PFSK-1 (cell line): ENCODE measurements at regions not wholly inside any gene's neighbourhood (a gene's known extent, or its start where the extent isn't known, plus 50 kb on each side); places are given as distances from the start of the nearest gene placed in this dataset.

Experiments
- POLR2AphosphoS5 ChIP-seq: IDR thresholded peaks from 2 replicates; pipeline ENCODE4 v1.6.1; 2012; ENCODE audit warnings: low read depth, mild to moderate bottlenecking, control low read depth, low read length, moderate library complexity
- TAF1 ChIP-seq: IDR thresholded peaks from 2 replicates; pipeline ENCODE4 v1.6.1; 2012; ENCODE audit warnings: low read length, control low read depth, borderline replicate concordance; ENCODE audit not compliant: insufficient read depth
- TF ChIP-seq, protein P1 (sequence below), 2 experiments: IDR thresholded peaks; 2 replicates each; pipeline versions ENCODE4 v1.6.1 to v1.8.0; 2011 to 2012; ENCODE audit warnings: low read depth in 2 of 2, low read length in 2 of 2, control low read depth in 1 of 2, inconsistent platforms in 1 of 2, mild to moderate bottlenecking in 1 of 2, moderate library complexity in 1 of 2; ENCODE audit not compliant: insufficient read depth in 1 of 2

DNA sequence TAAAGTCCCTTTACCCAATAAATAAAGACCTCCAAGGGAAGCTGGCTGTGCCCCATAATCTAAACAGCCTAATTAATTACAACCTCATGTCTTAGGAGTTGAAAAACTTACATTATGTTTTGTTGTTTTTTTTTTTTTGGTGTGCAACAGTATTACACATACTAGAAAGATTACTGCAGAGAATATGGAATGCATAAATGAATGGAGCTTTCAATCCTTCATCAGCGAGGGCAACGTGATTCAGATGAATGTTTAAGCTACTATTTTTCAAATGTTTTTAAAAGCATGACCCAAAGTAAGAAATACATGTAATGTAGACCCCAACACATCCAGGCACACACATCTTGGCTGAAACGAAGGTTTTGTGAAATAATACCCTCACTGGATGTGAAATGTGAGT lies 167.1 kb upstream of the FN1 start:
- TF ChIP-seq, protein P1, sequence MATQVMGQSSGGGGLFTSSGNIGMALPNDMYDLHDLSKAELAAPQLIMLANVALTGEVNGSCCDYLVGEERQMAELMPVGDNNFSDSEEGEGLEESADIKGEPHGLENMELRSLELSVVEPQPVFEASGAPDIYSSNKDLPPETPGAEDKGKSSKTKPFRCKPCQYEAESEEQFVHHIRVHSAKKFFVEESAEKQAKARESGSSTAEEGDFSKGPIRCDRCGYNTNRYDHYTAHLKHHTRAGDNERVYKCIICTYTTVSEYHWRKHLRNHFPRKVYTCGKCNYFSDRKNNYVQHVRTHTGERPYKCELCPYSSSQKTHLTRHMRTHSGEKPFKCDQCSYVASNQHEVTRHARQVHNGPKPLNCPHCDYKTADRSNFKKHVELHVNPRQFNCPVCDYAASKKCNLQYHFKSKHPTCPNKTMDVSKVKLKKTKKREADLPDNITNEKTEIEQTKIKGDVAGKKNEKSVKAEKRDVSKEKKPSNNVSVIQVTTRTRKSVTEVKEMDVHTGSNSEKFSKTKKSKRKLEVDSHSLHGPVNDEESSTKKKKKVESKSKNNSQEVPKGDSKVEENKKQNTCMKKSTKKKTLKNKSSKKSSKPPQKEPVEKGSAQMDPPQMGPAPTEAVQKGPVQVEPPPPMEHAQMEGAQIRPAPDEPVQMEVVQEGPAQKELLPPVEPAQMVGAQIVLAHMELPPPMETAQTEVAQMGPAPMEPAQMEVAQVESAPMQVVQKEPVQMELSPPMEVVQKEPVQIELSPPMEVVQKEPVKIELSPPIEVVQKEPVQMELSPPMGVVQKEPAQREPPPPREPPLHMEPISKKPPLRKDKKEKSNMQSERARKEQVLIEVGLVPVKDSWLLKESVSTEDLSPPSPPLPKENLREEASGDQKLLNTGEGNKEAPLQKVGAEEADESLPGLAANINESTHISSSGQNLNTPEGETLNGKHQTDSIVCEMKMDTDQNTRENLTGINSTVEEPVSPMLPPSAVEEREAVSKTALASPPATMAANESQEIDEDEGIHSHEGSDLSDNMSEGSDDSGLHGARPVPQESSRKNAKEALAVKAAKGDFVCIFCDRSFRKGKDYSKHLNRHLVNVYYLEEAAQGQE (IDR thresholded peaks at IDR 0.05; ENCODE audit: insufficient read depth in 1 of 2, low read depth in 2 of 2, low read length in 2 of 2), result no peak
- no peak for TF ChIP-seq POLR2AphosphoS5
- TF ChIP-seq TAF1, result no peak
